ENCODE measurements at regions not wholly inside any gene's neighbourhood (a gene's known extent, or its start where the extent isn't known, plus 50 kb on each side); places are given as distances from the start of the nearest gene placed in this dataset.

DNA sequence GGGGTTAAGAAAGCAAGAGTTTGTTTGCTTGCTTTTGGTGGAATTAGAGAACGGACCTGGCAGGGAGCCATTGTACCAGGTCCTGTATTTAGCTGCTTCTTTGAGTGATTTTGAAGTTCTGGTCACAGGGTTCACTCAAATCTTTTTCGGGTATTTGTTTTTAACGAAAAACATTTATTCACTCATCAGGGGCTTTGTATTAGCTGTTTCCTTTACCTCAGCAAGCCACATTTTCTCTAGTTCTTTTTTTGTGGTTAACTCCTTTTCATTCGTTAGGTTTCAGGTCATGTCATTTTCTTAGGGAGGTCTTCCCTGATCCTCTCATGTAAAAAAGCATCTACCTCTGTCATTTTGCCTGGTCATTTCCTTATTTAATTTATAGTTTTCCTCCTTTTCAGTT is 1502.2 kb downstream of the GRIK2 start:
- DNase-seq (ENCODE audit: low read depth, low spot score) = no peak
- Histone ChIP-seq H3K4me1 (ENCODE audit: insufficient read depth, insufficient read length) (no peaks in the 10 kb centered on the region), H3K27me3 (ENCODE audit: insufficient read depth, insufficient read length) (no peaks in the 10 kb centered on the region), H3K9me3 (ENCODE audit: insufficient read depth, low read length) (no peaks in the 10 kb centered on the region), H3K4me3 (ENCODE audit: insufficient read length, low read depth) (no peak overlapping the region), H3K36me3 (ENCODE audit: insufficient read depth, insufficient read length, low read length) (no peaks in the 10 kb centered on the region), H3K9ac (ENCODE audit: insufficient read length, low read depth) (no peak overlapping the region)
- no peak for TF ChIP-seq SUZ12 (IDR thresholded peaks at IDR 0.05; ENCODE audit: extremely low read depth, insufficient read depth, insufficient read length)
- no peak for TF ChIP-seq ZNF274 (IDR thresholded peaks at IDR 0.05; ENCODE audit: low read depth, low read length)
- TF ChIP-seq YY1 (IDR thresholded peaks at IDR 0.05; ENCODE audit: insufficient read depth, insufficient read length) = no peak

DNA sequence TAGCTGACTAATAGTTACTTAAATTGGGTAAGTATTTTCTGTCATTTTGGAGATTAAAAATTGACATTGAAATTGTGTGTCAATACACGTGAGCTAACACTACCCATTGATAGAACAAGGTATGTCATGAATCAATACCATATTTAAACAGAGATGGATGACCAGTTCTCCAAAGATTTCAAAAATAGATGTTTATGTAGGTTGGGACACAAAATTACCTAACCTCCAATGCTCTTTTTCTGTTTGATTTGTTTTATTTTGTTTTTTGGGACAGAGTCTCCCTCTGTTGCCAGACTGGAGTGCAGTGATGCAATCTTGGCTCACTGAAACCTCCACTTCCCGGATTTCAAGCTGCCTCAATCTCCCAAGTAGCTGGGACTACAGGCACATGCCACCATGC is 1491.7 kb downstream of the GRIK2 start:
- Histone ChIP-seq H3K9me3 (ENCODE audit: insufficient read depth, low read length) (no peaks in the 10 kb centered on the region), H3K9ac (ENCODE audit: insufficient read length, low read depth) (no peak overlapping the region), H3K4me1 (ENCODE audit: insufficient read depth, insufficient read length) (no peaks in the 10 kb centered on the region), H3K4me3 (ENCODE audit: insufficient read length, low read depth) (no peak overlapping the region), H3K36me3 (ENCODE audit: insufficient read depth, insufficient read length, low read length) (no peaks in the 10 kb centered on the region), H3K27me3 (ENCODE audit: insufficient read depth, insufficient read length) (no peaks in the 10 kb centered on the region)
- TF ChIP-seq YY1 (IDR thresholded peaks at IDR 0.05; ENCODE audit: insufficient read depth, insufficient read length) = no peak
- no peak for TF ChIP-seq ZNF274 (IDR thresholded peaks at IDR 0.05; ENCODE audit: low read depth, low read length)
- TF ChIP-seq SUZ12 (IDR thresholded peaks at IDR 0.05; ENCODE audit: extremely low read depth, insufficient read depth, insufficient read length) = no peak
- DNase-seq (ENCODE audit: low read depth, low spot score) = no peak

DNA sequence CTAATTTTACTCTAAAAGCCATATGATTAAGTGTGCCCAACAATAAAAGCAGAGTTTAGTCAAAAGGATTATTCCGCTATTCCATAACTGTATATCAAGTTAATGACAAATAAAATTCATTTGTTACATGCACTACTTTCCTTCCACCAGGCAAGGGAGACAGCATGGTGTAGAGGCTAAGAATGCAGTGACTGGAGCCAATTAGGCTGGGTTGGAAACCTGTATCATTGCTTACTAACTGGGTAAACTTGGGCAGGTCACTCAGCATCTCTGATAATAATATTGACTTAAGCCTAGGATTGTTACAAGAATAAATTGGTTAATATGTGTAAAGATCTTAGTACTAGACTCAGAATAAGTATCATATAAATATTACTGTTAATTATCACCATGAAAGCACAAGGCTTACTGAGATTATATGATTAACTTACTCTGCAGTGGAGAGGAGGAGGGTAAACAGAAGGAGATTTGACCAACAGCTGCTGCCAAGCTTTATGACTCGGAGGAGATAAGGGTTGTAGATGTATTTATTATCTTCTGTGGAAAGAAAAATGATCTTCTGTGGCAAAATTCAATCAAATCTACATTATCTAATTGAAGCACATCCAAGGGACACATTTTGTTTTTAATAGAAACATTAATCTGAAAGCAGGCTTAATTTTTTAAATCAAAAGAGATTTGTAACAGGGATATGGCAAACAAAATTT is 1459.9 kb downstream of the GRIK2 start:
- TF ChIP-seq YY1 (IDR thresholded peaks at IDR 0.05; ENCODE audit: insufficient read depth, insufficient read length) (no peak), SUZ12 (IDR thresholded peaks at IDR 0.05; ENCODE audit: extremely low read depth, insufficient read depth, insufficient read length) (no peak), ZNF274 (IDR thresholded peaks at IDR 0.05; ENCODE audit: low read depth, low read length) (no peak)
- Histone ChIP-seq H3K4me3 (ENCODE audit: insufficient read length, low read depth) (no peak overlapping the region), H3K9me3 (ENCODE audit: insufficient read depth, low read length) (no peaks in the 10 kb centered on the region), H3K4me1 (ENCODE audit: insufficient read depth, insufficient read length) (no peaks in the 10 kb centered on the region), H3K9ac (ENCODE audit: insufficient read length, low read depth) (no peak overlapping the region), H3K27me3 (ENCODE audit: insufficient read depth, insufficient read length) (no peaks in the 10 kb centered on the region), H3K36me3 (ENCODE audit: insufficient read depth, insufficient read length, low read length) (no peaks in the 10 kb centered on the region)
- no peak for DNase-seq (ENCODE audit: low read depth, low spot score)

DNA sequence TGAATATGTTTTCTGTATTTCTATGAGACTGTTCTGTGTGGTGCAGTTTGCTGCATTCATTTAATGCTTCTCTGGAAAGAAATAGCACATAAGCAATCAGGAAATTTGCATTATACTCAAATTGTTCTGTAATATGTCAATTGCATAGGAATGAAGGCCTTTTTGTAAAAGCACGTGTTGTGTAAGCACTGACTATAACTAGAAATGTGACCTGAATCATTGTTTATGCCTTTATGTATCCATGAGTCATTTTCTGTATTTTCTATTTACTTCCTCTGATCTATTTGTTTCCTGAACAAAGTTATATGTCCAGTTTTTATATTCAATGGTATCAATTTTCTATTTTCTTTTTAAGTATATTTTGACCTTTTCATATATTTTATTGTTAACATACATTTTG is 1455.3 kb downstream of the GRIK2 start:
- Histone ChIP-seq H3K4me1 (ENCODE audit: insufficient read depth, insufficient read length) (no peaks in the 10 kb centered on the region), H3K4me3 (ENCODE audit: insufficient read length, low read depth) (no peak overlapping the region), H3K9me3 (ENCODE audit: insufficient read depth, low read length) (no peaks in the 10 kb centered on the region), H3K36me3 (ENCODE audit: insufficient read depth, insufficient read length, low read length) (no peaks in the 10 kb centered on the region), H3K9ac (ENCODE audit: insufficient read length, low read depth) (no peak overlapping the region), H3K27me3 (ENCODE audit: insufficient read depth, insufficient read length) (no peaks in the 10 kb centered on the region)
- TF ChIP-seq SUZ12 (IDR thresholded peaks at IDR 0.05; ENCODE audit: extremely low read depth, insufficient read depth, insufficient read length) (no peak), ZNF274 (IDR thresholded peaks at IDR 0.05; ENCODE audit: low read depth, low read length) (no peak), YY1 (IDR thresholded peaks at IDR 0.05; ENCODE audit: insufficient read depth, insufficient read length) (no peak)
- DNase-seq (ENCODE audit: low read depth, low spot score) = no peak

DNA sequence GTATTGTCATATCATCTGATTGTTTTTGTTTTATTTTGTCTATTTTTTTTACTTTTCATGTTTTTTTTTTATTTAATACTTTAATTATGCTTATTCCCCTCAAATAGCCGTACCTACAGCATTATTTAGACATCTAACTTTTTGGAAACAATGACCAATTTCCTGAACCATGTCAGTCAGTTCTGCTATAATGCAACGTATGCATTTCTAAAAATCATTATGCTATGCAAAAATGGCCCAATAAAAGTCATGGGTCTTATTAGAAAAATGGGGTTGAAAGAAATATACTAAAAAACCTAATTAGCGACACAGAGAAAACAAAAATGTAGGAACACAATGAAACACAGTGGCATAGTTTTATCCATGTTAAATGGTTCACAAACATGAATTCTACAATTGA is 1454.7 kb downstream of the GRIK2 start:
- no peaks in the 10 kb centered on the region for H3K4me1 ChIP-seq (ENCODE audit: insufficient read depth, insufficient read length)

DNA sequence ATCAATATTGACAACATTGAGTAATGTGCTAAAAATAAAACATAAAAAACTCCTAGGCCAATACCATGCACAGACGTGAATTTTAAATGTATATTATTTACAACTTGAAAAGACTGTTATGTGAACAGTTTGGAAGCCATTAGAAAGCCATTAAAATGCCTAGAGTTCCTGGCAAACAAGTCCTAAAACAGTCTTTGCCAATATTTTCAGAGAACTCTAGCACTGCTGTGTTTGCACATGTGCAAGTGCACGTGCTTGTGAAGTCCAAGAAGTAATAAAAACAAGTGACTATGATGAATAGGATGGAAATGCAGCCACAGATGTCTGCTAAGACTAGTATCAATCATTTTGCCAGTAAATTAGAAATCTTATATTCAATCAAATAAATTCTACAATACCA is 1447.6 kb downstream of the GRIK2 start:
- Histone ChIP-seq H3K27me3 (ENCODE audit: insufficient read depth, insufficient read length) (no peaks in the 10 kb centered on the region), H3K4me1 (ENCODE audit: insufficient read depth, insufficient read length) (no peaks in the 10 kb centered on the region), H3K9ac (ENCODE audit: insufficient read length, low read depth) (no peak overlapping the region), H3K36me3 (ENCODE audit: insufficient read depth, insufficient read length, low read length) (no peaks in the 10 kb centered on the region), H3K9me3 (ENCODE audit: insufficient read depth, low read length) (no peaks in the 10 kb centered on the region), H3K4me3 (ENCODE audit: insufficient read length, low read depth) (no peak overlapping the region)
- TF ChIP-seq ZNF274 (IDR thresholded peaks at IDR 0.05; ENCODE audit: low read depth, low read length) (no peak), SUZ12 (IDR thresholded peaks at IDR 0.05; ENCODE audit: extremely low read depth, insufficient read depth, insufficient read length) (no peak), YY1 (IDR thresholded peaks at IDR 0.05; ENCODE audit: insufficient read depth, insufficient read length) (no peak)
- no peak for DNase-seq (ENCODE audit: low read depth, low spot score)

More for the DNA sequence above, 1454.7 kb downstream of the GRIK2 start:
- no peak overlapping the region for H3K4me3 ChIP-seq (ENCODE audit: insufficient read length, low read depth)
- no peaks in the 10 kb centered on the region for H3K36me3 ChIP-seq (ENCODE audit: insufficient read depth, insufficient read length, low read length)
- TF ChIP-seq YY1 (IDR thresholded peaks at IDR 0.05; ENCODE audit: insufficient read depth, insufficient read length) (no peak), SUZ12 (IDR thresholded peaks at IDR 0.05; ENCODE audit: extremely low read depth, insufficient read depth, insufficient read length) (no peak), ZNF274 (IDR thresholded peaks at IDR 0.05; ENCODE audit: low read depth, low read length) (no peak)
- no peaks in the 10 kb centered on the region for H3K27me3 ChIP-seq (ENCODE audit: insufficient read depth, insufficient read length)
- no peaks in the 10 kb centered on the region for H3K9me3 ChIP-seq (ENCODE audit: insufficient read depth, low read length)
- no peak overlapping the region for H3K9ac ChIP-seq (ENCODE audit: insufficient read length, low read depth)
- no peak for DNase-seq (ENCODE audit: low read depth, low spot score)

DNA sequence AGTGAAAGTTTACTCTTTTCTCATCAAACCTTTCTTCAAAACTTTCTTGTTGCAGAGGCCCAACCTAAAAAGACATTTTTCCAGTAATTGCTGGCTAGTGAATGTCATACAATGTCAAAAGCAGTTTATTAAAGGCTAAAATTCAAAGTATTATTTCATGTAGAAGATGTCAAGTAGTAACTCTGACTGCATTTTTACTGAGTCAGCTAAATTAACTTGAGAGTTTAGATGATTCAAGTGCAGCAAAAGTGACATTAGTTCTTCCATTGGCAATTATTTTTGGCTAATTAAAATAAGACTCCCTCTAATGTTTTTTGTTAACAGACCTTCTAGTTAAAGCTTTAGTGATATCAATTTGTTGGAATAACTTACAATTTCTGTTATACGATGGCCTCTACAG is 1438.5 kb downstream of the GRIK2 start:
- Histone ChIP-seq H3K4me1 (ENCODE audit: insufficient read depth, insufficient read length) (no peaks in the 10 kb centered on the region), H3K36me3 (ENCODE audit: insufficient read depth, insufficient read length, low read length) (no peaks in the 10 kb centered on the region), H3K4me3 (ENCODE audit: insufficient read length, low read depth) (no peak overlapping the region), H3K9me3 (ENCODE audit: insufficient read depth, low read length) (no peaks in the 10 kb centered on the region), H3K27me3 (ENCODE audit: insufficient read depth, insufficient read length) (no peaks in the 10 kb centered on the region), H3K9ac (ENCODE audit: insufficient read length, low read depth) (no peak overlapping the region)
- DNase-seq (ENCODE audit: low read depth, low spot score) = no peak
- TF ChIP-seq ZNF274 (IDR thresholded peaks at IDR 0.05; ENCODE audit: low read depth, low read length) (no peak), SUZ12 (IDR thresholded peaks at IDR 0.05; ENCODE audit: extremely low read depth, insufficient read depth, insufficient read length) (no peak), YY1 (IDR thresholded peaks at IDR 0.05; ENCODE audit: insufficient read depth, insufficient read length) (no peak)
